Islet of Langerhans (tissue), 1 donor: ENCODE measurements at regions not wholly inside any gene's neighbourhood (a gene's known extent, or its start where the extent isn't known, plus 50 kb on each side); places are given as distances from the start of the nearest gene placed in this dataset.
"Not testable (repeated sequence)": the region's sequence is repeated elsewhere in the genome, so short reads cannot be mapped to it uniquely, and the experiment has no call there.

Experiments used
- FAIRE-seq: peaks from one replicate; lab custom pipeline; 2011; peaks lifted over from hg19 to GRCh38; lab: Jason Lieb, UNC

GRCh38 chr4:123649250-123649644, 252.7 kb downstream of the SPRY1 start:
- FAIRE-seq, result no peak

- FAIRE-seq, result peak; percentile 96
Observed at GRCh38 chr4:123649645-123650391, 253.2 kb downstream of the SPRY1 start.

DNA sequence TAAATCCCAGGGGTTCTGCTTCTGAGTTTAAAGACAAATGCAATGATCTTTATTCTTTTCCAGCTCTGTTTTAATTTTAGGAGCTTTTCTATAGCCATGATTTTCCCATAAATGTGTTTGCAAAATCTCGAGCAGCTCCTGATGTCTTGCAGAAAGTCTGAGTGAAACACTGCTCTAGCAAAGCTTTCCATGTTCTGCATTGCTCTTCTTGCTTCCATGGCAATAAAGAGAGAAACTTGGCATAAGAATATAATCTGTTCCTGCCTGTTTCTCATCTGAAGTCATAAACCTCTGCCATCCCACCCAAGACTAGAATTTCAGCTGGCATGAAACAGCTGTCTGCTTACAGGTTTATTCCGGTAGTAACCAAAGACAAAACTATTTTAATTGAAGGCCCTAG, 254.5 kb downstream of the SPRY1 start:
- FAIRE-seq, result no peak

- FAIRE-seq, result no peak
Observed at GRCh38 chr4:123651536-123652180, 255.1 kb downstream of the SPRY1 start.

DNA sequence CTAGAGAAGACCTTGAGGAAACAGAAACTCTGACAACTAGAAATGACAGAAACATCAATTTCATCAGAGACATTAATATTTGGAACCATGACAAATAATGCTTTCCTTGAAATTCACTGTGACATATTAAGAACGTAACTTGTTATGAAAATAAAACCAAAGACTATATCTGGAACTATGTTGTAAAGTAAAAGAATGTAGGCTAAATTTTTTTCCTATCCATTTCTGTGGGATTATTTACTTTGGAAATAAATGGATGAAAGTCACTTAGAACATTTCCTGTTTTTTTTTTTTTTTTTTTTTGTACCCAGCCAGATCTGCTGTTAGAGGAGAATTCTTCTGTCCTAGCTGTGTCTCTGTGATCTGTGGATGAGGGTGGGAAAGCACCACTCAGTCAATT, 255.9 kb downstream of the SPRY1 start:
- peak; percentile 74 for FAIRE-seq

DNA sequence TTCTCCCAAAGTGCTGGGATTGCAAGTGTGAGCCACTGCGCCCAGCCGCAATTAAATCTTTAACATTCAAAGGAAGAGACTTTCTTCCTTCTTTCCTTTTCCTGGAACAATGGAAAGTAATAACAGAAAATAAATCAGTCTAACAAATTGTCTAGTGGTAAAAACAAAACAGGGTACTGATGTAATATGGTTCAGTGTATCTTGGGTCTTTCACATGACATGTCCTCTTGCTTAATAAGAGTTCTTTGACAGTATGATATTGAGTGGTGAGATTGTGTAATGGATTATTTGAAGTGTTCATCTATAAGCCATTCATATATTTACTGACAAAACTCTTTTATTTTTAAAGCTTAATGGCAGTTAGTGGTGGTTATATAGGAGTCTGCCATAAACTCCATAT, 256.6 kb downstream of the SPRY1 start:
- peak; percentile 73 for FAIRE-seq

DNA sequence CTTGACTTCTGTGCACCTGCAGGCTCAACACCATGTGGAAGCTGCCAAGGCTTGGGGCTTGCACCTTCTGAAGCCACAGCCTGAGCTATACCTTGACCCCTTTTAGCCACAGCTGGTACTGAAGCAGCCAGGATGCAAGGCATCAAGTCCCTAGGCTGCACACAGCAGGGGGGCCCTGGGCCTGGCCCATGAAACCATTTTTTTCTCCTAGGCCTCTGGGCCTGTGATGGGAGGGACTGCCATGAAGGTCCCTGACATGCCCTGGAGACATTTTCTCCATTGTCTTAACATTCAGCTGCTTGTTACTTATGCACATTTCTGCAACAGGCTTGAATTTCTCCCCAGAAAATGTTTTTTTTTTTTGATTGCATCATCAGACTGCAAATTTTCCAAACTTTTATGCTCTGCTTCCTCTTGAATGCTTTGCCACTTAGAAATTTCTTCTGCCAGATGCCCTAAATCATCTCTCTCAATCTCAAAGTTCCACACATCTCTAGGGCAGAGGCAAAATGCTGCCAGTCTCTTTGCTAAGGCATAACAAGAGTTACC, 260.2 kb downstream of the SPRY1 start:
- FAIRE-seq, result not testable (repeated sequence)

DNA sequence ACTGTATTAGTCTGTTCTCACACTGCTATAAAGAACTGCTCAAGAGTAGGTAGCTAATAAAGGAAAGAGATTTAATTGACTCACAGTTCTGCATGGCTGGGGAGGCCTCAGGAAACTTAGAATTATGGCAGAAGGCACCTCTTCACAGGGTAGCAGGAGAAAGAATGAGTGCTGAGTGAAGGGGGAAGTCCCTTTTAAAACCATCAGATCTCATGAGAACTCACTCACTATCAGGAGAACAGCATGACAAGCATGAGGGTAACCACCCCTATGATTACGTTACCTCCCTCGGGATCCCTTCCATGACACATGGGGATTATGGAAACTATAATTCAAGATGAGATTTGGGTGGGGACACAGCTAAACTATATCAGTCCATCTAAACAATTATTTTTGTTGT, 261.0 kb downstream of the SPRY1 start:
- not testable (repeated sequence) for FAIRE-seq

GRCh38 chr4:123659262-123659661, 262.7 kb downstream of the SPRY1 start:
- FAIRE-seq, result no peak

DNA sequence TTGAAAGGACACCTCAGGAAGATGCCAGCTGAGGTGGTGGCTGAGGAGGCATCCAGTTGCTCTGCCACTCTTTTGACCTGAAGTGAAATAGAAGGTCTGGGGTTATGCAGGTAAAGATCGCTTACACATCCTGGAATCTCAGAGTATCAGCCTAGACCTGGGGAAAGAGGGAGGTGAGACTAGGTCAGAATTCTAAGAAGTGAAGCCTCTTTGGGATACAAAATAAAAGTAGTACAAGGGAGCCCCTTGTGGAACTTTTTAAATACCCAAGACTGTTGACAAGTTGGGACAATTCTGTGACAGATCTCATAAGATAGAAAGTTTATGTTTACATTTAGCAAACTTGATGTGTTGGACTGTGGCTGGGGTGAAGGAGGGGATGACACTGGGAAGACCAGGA, 263.1 kb downstream of the SPRY1 start:
- no peak for FAIRE-seq

GRCh38 chr4:123661080-123661737, 264.6 kb downstream of the SPRY1 start:
- peak; percentile 96 for FAIRE-seq

DNA sequence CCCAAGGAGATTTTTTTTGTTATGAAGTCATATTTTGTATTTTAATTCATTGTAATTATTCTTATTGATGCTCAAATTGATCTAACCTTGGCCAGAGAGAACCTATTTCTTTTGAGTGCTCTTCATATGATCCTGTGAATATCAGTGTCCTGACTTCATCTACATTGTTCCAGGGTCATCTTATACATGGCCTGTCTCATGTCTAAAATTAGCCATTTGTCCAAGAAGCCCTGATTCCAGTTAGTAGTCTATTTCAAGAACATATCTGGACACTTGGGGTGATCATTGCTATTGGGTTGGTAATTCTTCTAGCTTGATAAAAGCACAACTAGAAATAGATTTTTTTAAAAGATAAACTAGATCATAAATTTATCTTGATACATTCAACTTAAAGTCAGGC, 266.2 kb downstream of the SPRY1 start:
- peak; percentile 30 for FAIRE-seq

DNA sequence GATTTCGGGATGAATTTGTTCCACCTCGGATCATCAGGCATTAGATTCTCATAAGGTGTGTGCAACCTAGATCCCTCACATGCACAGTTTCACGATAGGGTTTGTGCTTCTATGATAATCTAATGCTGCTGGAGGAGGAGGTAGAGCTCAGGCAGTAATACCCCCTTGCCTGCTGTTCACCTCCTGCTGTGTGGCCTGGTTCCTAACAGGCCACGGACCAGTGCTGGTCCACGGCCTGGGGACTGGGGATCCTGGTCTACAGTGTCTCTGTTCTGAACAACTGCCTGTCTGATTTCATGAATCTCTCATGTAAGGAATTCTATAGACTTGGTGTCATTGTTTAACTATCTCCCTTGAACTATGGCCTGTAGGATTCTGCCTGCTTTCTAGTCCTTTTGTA, 269.9 kb downstream of the SPRY1 start:
- no peak for FAIRE-seq

DNA sequence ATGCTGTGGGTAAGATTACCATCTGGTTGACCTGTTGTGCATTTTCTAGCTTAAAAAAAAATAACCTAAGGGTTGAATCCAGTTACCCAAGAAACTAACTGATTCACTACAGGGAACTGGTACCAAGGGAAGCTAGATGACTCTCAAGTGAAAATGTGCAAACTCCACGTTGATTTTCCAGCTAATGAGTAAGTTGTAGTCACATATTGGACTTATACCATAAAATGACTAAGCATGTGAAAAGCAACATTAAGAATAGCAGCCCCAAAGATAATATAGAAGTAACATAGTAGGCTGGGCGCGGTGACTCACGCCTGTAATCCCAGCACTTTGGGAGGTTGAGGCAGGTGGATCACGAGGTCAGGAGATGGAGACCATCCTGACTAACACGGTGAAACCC, 270.9 kb downstream of the SPRY1 start:
- FAIRE-seq, result no peak

GRCh38 chr4:123667991-123668390, 271.4 kb downstream of the SPRY1 start:
- FAIRE-seq, result no peak

GRCh38 chr4:123671636-123672404, 275.2 kb downstream of the SPRY1 start:
- no peak for FAIRE-seq

DNA sequence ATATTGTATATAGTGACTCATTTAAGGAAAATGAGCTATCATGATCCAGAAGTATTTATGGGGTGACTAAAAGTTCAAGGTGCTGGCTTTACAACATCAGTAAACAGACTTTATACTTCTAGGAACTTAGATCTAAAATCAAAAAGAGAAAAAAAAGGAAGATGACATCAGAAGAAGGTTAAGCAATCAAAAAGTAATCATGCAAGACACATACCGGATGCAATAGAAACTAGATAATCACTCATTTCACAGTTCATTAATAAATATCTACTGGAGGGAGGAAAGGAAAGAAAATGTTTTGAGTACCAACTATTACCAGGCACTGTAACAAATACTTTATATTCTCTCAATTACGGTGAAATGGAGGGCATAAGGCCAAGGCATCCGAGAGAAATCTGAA, 276.4 kb downstream of the SPRY1 start:
- FAIRE-seq, result peak; percentile 75

DNA sequence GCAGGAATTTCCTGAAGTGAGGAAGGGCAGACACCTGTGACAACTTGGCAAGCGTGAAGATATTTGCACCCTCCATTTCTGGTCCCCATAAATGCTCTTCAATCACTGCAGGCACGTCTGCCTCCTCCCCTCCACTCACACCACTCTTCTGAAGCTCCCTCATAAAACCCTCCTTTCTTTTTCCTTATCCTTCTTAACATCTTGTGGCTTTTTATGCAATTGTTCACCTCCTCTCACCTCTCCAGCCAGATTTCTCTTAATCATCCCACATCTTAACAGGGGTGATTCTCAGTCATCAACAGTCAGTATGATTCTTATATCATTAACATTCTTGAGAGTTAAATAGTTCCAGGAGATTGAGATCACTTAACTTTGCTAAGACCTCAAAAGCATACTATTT, 277.4 kb downstream of the SPRY1 start:
- FAIRE-seq, result no peak

DNA sequence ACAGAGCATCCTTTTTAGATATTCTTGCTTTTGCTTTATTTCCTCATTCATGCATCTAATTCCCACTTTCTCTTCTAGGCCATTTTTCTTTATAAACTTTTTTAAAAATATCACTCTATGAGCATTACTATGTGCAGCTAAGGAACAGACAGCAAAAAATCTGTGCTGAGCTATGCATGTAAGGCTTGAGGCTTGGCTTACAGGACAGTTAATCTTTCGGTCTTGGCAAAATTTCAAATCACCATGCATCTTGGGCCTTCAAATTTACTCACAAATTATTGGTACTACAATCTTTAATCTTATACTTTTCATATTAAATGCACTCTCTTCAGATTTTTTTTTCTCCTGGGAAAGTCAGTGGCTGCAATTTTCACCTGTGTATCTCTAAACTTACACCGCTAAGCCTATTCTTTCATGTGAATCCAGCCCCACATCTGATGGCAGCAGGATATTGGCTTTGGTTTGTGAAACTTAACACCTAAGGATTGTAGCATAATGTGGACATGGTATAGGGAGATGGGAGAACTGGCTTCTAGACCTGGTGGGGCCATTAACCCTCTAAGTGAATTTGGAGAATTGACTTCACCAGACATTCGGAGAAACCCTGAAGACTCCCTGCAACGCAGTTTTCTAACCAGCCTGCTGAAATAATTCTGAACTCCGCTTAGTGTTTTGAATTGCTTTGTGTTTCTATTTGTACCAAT, 278.3 kb downstream of the SPRY1 start:
- no peak for FAIRE-seq

DNA sequence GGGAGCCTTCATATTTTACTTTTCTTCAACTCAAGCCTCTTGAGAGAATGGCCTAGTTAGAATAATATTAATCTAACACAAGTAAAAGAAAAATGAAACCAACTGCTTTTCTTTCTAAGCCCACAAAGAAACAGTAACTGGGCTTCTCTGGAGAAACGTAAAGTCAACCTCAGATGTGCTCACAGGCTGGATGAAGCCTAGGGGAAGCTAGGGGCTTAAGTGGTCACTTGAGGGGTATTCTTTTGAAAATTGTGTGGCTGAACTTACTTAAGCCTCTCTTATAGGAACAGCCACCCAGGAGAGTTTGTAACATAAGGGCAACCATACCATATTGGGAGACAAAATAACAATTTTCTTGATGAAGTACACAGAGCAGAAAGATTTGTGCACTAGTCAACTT, 279.0 kb downstream of the SPRY1 start:
- FAIRE-seq, result no peak

DNA sequence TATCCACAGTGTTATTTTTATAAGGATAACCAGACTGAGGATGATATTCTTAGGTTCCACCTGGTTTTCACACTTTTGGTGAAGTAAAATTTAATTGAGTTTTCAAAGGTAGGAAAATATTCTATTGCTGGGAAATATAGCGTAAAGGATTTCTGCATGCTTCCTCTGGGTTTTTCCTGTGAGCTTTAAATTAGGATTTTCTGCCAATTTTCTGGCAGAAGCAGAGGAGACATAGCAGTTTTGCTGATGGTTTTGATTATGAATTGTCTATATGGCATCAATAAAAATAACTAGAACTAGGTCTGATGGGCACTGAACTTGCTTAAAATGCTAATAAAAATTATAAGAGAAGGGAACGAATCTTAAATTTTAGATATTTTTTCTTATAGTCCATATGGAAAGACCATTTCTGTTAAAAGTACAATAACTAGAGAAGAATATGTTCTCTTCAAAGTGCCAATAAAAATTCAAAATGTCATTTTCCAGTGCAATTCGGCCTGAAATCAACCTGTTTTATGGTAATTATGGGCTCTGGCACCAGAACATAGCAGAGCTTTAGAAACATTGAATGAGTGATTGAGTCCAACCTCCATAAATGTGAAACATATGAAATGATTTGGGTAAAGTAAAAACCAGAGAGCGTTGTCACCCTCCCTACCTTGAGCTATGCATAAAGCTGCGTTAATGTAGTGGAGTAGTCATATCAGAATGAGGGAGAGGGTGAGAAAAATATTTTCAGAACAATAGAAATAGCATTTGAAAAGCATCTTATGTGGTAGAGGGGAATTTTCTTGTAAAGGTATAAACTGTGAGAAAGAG, 279.7 kb downstream of the SPRY1 start:
- FAIRE-seq, result no peak
